ENCODE measurements at regions not wholly inside any gene's neighbourhood (a gene's known extent, or its start where the extent isn't known, plus 50 kb on each side); places are given as distances from the start of the nearest gene placed in this dataset.

DNA sequence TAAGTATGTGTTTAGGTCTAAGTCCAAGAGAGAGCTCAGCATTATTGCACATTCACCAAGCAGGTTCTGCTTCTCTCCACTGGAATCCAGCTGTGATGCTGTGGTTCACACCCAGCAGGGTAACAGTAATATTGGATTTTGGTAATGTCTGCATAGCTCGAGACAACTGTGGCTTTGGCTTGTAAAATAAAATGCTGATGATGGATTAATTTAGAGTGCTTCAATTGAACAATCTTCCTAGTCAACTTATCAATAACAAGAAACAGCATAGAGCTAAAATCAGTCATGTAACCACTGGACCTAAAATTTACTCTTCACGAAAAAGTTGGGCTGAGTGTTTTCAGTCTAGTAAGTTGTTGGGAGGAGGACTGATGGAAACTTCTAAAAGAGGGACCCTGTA is 709.2 kb downstream of the TYW1 start (continued):
- TF ChIP-seq, protein P1, sequence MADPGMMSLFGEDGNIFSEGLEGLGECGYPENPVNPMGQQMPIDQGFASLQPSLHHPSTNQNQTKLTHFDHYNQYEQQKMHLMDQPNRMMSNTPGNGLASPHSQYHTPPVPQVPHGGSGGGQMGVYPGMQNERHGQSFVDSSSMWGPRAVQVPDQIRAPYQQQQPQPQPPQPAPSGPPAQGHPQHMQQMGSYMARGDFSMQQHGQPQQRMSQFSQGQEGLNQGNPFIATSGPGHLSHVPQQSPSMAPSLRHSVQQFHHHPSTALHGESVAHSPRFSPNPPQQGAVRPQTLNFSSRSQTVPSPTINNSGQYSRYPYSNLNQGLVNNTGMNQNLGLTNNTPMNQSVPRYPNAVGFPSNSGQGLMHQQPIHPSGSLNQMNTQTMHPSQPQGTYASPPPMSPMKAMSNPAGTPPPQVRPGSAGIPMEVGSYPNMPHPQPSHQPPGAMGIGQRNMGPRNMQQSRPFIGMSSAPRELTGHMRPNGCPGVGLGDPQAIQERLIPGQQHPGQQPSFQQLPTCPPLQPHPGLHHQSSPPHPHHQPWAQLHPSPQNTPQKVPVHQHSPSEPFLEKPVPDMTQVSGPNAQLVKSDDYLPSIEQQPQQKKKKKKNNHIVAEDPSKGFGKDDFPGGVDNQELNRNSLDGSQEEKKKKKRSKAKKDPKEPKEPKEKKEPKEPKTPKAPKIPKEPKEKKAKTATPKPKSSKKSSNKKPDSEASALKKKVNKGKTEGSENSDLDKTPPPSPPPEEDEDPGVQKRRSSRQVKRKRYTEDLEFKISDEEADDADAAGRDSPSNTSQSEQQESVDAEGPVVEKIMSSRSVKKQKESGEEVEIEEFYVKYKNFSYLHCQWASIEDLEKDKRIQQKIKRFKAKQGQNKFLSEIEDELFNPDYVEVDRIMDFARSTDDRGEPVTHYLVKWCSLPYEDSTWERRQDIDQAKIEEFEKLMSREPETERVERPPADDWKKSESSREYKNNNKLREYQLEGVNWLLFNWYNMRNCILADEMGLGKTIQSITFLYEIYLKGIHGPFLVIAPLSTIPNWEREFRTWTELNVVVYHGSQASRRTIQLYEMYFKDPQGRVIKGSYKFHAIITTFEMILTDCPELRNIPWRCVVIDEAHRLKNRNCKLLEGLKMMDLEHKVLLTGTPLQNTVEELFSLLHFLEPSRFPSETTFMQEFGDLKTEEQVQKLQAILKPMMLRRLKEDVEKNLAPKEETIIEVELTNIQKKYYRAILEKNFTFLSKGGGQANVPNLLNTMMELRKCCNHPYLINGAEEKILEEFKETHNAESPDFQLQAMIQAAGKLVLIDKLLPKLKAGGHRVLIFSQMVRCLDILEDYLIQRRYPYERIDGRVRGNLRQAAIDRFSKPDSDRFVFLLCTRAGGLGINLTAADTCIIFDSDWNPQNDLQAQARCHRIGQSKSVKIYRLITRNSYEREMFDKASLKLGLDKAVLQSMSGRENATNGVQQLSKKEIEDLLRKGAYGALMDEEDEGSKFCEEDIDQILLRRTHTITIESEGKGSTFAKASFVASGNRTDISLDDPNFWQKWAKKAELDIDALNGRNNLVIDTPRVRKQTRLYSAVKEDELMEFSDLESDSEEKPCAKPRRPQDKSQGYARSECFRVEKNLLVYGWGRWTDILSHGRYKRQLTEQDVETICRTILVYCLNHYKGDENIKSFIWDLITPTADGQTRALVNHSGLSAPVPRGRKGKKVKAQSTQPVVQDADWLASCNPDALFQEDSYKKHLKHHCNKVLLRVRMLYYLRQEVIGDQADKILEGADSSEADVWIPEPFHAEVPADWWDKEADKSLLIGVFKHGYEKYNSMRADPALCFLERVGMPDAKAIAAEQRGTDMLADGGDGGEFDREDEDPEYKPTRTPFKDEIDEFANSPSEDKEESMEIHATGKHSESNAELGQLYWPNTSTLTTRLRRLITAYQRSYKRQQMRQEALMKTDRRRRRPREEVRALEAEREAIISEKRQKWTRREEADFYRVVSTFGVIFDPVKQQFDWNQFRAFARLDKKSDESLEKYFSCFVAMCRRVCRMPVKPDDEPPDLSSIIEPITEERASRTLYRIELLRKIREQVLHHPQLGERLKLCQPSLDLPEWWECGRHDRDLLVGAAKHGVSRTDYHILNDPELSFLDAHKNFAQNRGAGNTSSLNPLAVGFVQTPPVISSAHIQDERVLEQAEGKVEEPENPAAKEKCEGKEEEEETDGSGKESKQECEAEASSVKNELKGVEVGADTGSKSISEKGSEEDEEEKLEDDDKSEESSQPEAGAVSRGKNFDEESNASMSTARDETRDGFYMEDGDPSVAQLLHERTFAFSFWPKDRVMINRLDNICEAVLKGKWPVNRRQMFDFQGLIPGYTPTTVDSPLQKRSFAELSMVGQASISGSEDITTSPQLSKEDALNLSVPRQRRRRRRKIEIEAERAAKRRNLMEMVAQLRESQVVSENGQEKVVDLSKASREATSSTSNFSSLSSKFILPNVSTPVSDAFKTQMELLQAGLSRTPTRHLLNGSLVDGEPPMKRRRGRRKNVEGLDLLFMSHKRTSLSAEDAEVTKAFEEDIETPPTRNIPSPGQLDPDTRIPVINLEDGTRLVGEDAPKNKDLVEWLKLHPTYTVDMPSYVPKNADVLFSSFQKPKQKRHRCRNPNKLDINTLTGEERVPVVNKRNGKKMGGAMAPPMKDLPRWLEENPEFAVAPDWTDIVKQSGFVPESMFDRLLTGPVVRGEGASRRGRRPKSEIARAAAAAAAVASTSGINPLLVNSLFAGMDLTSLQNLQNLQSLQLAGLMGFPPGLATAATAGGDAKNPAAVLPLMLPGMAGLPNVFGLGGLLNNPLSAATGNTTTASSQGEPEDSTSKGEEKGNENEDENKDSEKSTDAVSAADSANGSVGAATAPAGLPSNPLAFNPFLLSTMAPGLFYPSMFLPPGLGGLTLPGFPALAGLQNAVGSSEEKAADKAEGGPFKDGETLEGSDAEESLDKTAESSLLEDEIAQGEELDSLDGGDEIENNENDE (IDR thresholded peaks at IDR 0.05; ENCODE audit: insufficient replicate concordance, low read length): no peak
- no peak for TF ChIP-seq RXRA (IDR thresholded peaks at IDR 0.05; ENCODE audit: insufficient read depth, low read depth, low read length)
- TF ChIP-seq RNF2 (IDR thresholded peaks at IDR 0.05; ENCODE audit: borderline replicate concordance, low read depth, low read length, missing control alignments, poor library complexity, severe bottlenecking): no peak
- TF ChIP-seq KDM5A (IDR thresholded peaks at IDR 0.05; ENCODE audit: low read length): no peak
- no peak for TF ChIP-seq POLR2AphosphoS5 (IDR thresholded peaks at IDR 0.05; ENCODE audit: low read depth, low read length)
- no peak for TF ChIP-seq ZNF274 (IDR thresholded peaks at IDR 0.05; ENCODE audit: borderline replicate concordance, extremely low read depth, low read length)
- TF ChIP-seq TAF1 (IDR thresholded peaks at IDR 0.05; ENCODE audit: low read depth, low read length): no peak
- no peak for TF ChIP-seq SP4 (IDR thresholded peaks at IDR 0.05; ENCODE audit: low read length)
- TF ChIP-seq EGR1 (IDR thresholded peaks at IDR 0.05; ENCODE audit: borderline replicate concordance, low read depth, low read length): no peak
- TF ChIP-seq SP1 (IDR thresholded peaks at IDR 0.05; ENCODE audit: low read depth, low read length): no peak
- TF ChIP-seq MAFK (IDR thresholded peaks at IDR 0.05; ENCODE audit: low read depth, low read length): no peak
- no peak for TF ChIP-seq PHF8 (conservative IDR thresholded peaks at IDR 0.05; ENCODE audit: low read depth, low read length)
- no peak for TF ChIP-seq RAD21 (IDR thresholded peaks at IDR 0.05 in 1 of 2, conservative IDR thresholded peaks at IDR 0.05 in 1 of 2; ENCODE audit: low read depth in 2 of 2, low read length in 2 of 2)

Measured in H1 (cell line).